ENCODE measurements at regions not wholly inside any gene's neighbourhood (a gene's known extent, or its start where the extent isn't known, plus 50 kb on each side); places are given as distances from the start of the nearest gene placed in this dataset.
"Not testable (repeated sequence)": the region's sequence is repeated elsewhere in the genome, so short reads cannot be mapped to it uniquely, and the experiment has no call there.

- TF ChIP-seq CTCF (IDR thresholded peaks at IDR 0.05; ENCODE audit: low read depth, low read length): no peak
- no peak for DNase-seq (ENCODE audit: extremely low read depth, low read depth)
Measured at GRCh38 chr1:229863651-229864545, 203.1 kb upstream of the GALNT2 start.

- no peak for DNase-seq (ENCODE audit: extremely low read depth, low read depth)
- TF ChIP-seq CTCF (IDR thresholded peaks at IDR 0.05; ENCODE audit: low read depth, low read length): no peak
Measured at GRCh38 chr1:229864686-229865230, 202.3 kb upstream of the GALNT2 start.

GRCh38 chr1:229865321-229865720 lies 201.7 kb upstream of the GALNT2 start:
- not testable (repeated sequence) for DNase-seq (ENCODE audit: extremely low read depth, low read depth)

- no peak for TF ChIP-seq CTCF (IDR thresholded peaks at IDR 0.05; ENCODE audit: low read depth, low read length)
- no peak for DNase-seq (ENCODE audit: extremely low read depth, low read depth)
Measured at GRCh38 chr1:229867726-229868125, 199.3 kb upstream of the GALNT2 start.

GRCh38 chr1:229869240-229869639 lies 197.8 kb upstream of the GALNT2 start:
- no peak for DNase-seq (ENCODE audit: extremely low read depth, low read depth)
- no peak for TF ChIP-seq CTCF (IDR thresholded peaks at IDR 0.05; ENCODE audit: low read depth, low read length)

GRCh38 chr1:229869687-229870086 lies 197.4 kb upstream of the GALNT2 start:
- DNase-seq (ENCODE audit: extremely low read depth, low read depth): no peak
- TF ChIP-seq CTCF (IDR thresholded peaks at IDR 0.05; ENCODE audit: low read depth, low read length): no peak

- no peak for DNase-seq (ENCODE audit: extremely low read depth, low read depth)
- TF ChIP-seq CTCF (IDR thresholded peaks at IDR 0.05; ENCODE audit: low read depth, low read length): no peak
Measured at GRCh38 chr1:229870381-229870780, 196.7 kb upstream of the GALNT2 start.
